Right lobe of liver (tissue), 6 donors: ENCODE measurements at regions not wholly inside any gene's neighbourhood (a gene's known extent, or its start where the extent isn't known, plus 50 kb on each side); places are given as distances from the start of the nearest gene placed in this dataset.

ENCODE experiments used
- ATAC-seq, 4 donors: fragments of 200-7000 bp; cut with Tn5 transposase; one replicate each; pipeline ENCODE4 v1.9.1; 2020; ENCODE audit warnings: mild to moderate bottlenecking in 4 of 4, moderate library complexity in 4 of 4
- DNase-seq, 3 donors: peaks; one replicate each; pipeline ENCODE4 v3.0.0-alpha.2; 2020
- H3K27ac ChIP-seq, 3 donors: fragments of 200-600 bp; one replicate each; pipeline ENCODE4 v1.8.0; 2022
- H3K27me3 ChIP-seq, 2 donors: fragments of 200-600 bp; one replicate each; pipeline ENCODE4 v1.8.0; 2022
- H3K36me3 ChIP-seq, 4 donors: fragments of 200-600 bp; sonication (generic) in 1 of 4; one replicate each; pipeline versions ENCODE4 v1.5.1 to v1.8.0; 2017 to 2022; ENCODE audit warnings: control low read depth in 1 of 4
- H3K4me1 ChIP-seq, 4 donors: fragments of 200-600 bp; sonication (generic) in 1 of 4; one replicate each; pipeline versions ENCODE4 v1.5.1 to v1.8.0; 2017 to 2022; ENCODE audit warnings: control low read depth in 1 of 4
- H3K4me3 ChIP-seq, 3 donors: fragments of 200-600 bp; one replicate each; pipeline ENCODE4 v1.8.0; 2022
- H3K9me3 ChIP-seq, 4 donors: fragments of 200-600 bp; sonication (generic) in 1 of 4; one replicate each; pipeline versions ENCODE4 v1.5.1 to v1.8.0; 2017 to 2022; ENCODE audit warnings: control low read depth in 1 of 4
- CTCF ChIP-seq, 4 donors: fragments of 200-600 bp in 3 of 4; fragments of 450-650 bp in 1 of 4; IDR thresholded peaks; one replicate each; pipeline versions ENCODE4 v1.5.1 to v1.8.0; 2016 to 2022; ENCODE audit warnings: antibody characterized with exemption in 4 of 4, mild to moderate bottlenecking in 2 of 4
- POLR2A ChIP-seq: fragments of 450-650 bp; IDR thresholded peaks from one replicate; pipeline ENCODE4 v1.6.1; 2017; ENCODE audit warnings: antibody characterized with exemption, mild to moderate bottlenecking
- WGBS: methylation state at CpG from one replicate; pipeline ENCODE4 v1.1.6; 2018; ENCODE audit warnings: low coverage, low lambda C conversion rate; ENCODE audit not compliant: insufficient coverage; ENCODE audit errors: missing lambda C conversion rate; 5-methylcytosine and 5-hydroxymethylcytosine counted together
- intact Hi-C, 2 donors: fragments of 100-400 bp; cut with DNase I; formaldehyde crosslinking; loops; one replicate each; pipeline versions ENCODE4 v1.11.2 to v1.14.1; 2022
- donor health status: DM: no; HTN: yes; CAD: no.
- donor health status: DM: no; HTN: no; CAD: no.
- donor health status: DM: no; HTN: no; CAD: no.
- donor health status: DM: no; HTN: yes; CAD: no.
- donor health status: DM: no; HTN: yes; CAD: no.

- no peaks in the 10 kb centered on the region for H3K36me3 ChIP-seq
- ATAC-seq (peak in 1 of 4 donors; percentile 33), DNase-seq (no peak)
- H3K4me3 ChIP-seq: no peak overlapping the region
- no peaks in the 10 kb centered on the region for H3K9me3 ChIP-seq
- H3K27me3 ChIP-seq: no peaks in the 10 kb centered on the region
- H3K27ac ChIP-seq: no peak overlapping the region
- intact Hi-C loops: no loop called here
- no peaks in the 10 kb centered on the region for H3K4me1 ChIP-seq
- 50% methylated on average over 2 of the region's 32 CpGs for WGBS
- no peak for TF ChIP-seq POLR2A
- no peak for TF ChIP-seq CTCF (IDR thresholded peaks at IDR 0.05)
These were observed 71.9 kb downstream of the IL12A start for GRCh38 chr3:160060409-160061027.

- WGBS: 63% methylated on average over 10 of the region's 12 CpGs
- Histone ChIP-seq H3K4me3 (no peak overlapping the region), H3K9me3 (no peaks in the 10 kb centered on the region), H3K4me1 (no peaks in the 10 kb centered on the region), H3K27ac (no peak overlapping the region), H3K36me3 (no peaks in the 10 kb centered on the region), H3K27me3 (no peaks in the 10 kb centered on the region)
- DNase-seq: no peak
- ATAC-seq: no peak
- TF ChIP-seq CTCF (IDR thresholded peaks at IDR 0.05): no peak
- intact Hi-C loops: no loop called here
These were observed 72.9 kb downstream of the IL12A start for GRCh38 chr3:160061525-160061924.

- no peak for ATAC-seq
- TF ChIP-seq CTCF (IDR thresholded peaks at IDR 0.05): no peak
- no peak for TF ChIP-seq POLR2A
- no peak overlapping the region for H3K27ac ChIP-seq
- no peak for DNase-seq
- no peaks in the 10 kb centered on the region for H3K36me3 ChIP-seq
- no peaks in the 10 kb centered on the region for H3K27me3 ChIP-seq
- H3K4me3 ChIP-seq: no peak overlapping the region
- WGBS: 60% methylated on average over 3 of the region's 4 CpGs
- H3K9me3 ChIP-seq: no peaks in the 10 kb centered on the region
- no peaks in the 10 kb centered on the region for H3K4me1 ChIP-seq
- intact Hi-C loops: no loop called here
These were observed 76.6 kb downstream of the IL12A start for GRCh38 chr3:160065282-160065681.

DNA sequence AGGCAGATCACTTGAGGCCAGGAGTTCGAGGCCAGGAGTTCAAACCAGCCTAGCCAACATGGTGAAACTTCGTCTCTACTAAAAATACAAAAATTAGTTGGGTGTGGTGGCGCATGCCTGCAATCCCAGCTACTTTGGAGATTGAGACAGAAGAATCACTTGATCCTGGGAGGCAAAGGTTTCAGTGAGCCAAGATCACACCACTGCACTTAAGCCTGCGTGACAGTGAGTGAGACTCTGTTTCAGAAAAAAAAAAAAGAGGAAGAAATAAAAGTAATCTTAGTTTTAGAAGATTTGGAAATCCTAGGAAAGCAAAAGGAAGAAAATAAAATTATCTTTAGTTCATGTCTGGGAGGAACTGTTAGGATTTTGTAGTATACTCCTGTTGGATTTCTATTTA lies 77.2 kb downstream of the IL12A start:
- 43% methylated on average over 2 of the region's 4 CpGs for WGBS
- ATAC-seq (no peak), DNase-seq (no peak)
- Histone ChIP-seq H3K9me3 (no peaks in the 10 kb centered on the region), H3K27me3 (no peaks in the 10 kb centered on the region), H3K4me3 (no peak overlapping the region), H3K36me3 (no peaks in the 10 kb centered on the region), H3K4me1 (no peaks in the 10 kb centered on the region), H3K27ac (no peak overlapping the region)
- intact Hi-C loops: no loop called here
- TF ChIP-seq POLR2A: no peak
- TF ChIP-seq CTCF (IDR thresholded peaks at IDR 0.05): no peak

GRCh38 chr3:160069986-160070385 lies 81.4 kb downstream of the IL12A start:
- Histone ChIP-seq H3K36me3 (no peaks in the 10 kb centered on the region), H3K9me3 (no peaks in the 10 kb centered on the region), H3K27ac (no peak overlapping the region), H3K4me1 (no peaks in the 10 kb centered on the region), H3K4me3 (no peak overlapping the region), H3K27me3 (no peaks in the 10 kb centered on the region)
- intact Hi-C loops: no loop called here
- ATAC-seq (no peak), DNase-seq (no peak)
- TF ChIP-seq CTCF (IDR thresholded peaks at IDR 0.05) (no peak), POLR2A (no peak)
- WGBS: 22% methylated on average over 2 of the region's 3 CpGs
